T-helper 17 cell (primary cell): ENCODE measurements at regions not wholly inside any gene's neighbourhood (a gene's known extent, or its start where the extent isn't known, plus 50 kb on each side); places are given as distances from the start of the nearest gene placed in this dataset.

Experiments
- ATAC-seq: fragments of 150-1000 bp; cut with Tn5 transposase; 2 replicates; pipeline ENCODE4 v1.10.0; 2021; ENCODE audit warnings: mild to moderate bottlenecking, moderate library complexity
- DNase-seq, 3 donors: peaks; one replicate each; pipeline versions ENCODE4 v3.0.0 to v3.0.0-alpha.2; 2020 to 2021
- H3K9me3 ChIP-seq: one replicate; pipeline ENCODE4 v1.7.0; 2013; ENCODE audit warnings: low read length, mild to moderate bottlenecking; ENCODE audit not compliant: control insufficient read depth, poor library complexity, severe bottlenecking
- H3K27ac Mint-ChIP-seq: one replicate; pipeline ENCODE4 v1.8.0; 2022; ENCODE audit warnings: mild to moderate bottlenecking, moderate library complexity, mixed read lengths
- H3K27me3 Mint-ChIP-seq: one replicate; pipeline ENCODE4 v1.8.0; 2022; ENCODE audit warnings: mixed read lengths
- H3K36me3 Mint-ChIP-seq: one replicate; pipeline ENCODE4 v1.8.0; 2022; ENCODE audit warnings: low read depth, mixed read lengths
- H3K4me1 Mint-ChIP-seq: one replicate; pipeline ENCODE4 v1.8.0; 2022; ENCODE audit warnings: mild to moderate bottlenecking, mixed read lengths
- H3K4me3 Mint-ChIP-seq: one replicate; pipeline ENCODE4 v1.8.0; 2022; ENCODE audit warnings: mild to moderate bottlenecking, moderate library complexity, mixed read lengths

DNA sequence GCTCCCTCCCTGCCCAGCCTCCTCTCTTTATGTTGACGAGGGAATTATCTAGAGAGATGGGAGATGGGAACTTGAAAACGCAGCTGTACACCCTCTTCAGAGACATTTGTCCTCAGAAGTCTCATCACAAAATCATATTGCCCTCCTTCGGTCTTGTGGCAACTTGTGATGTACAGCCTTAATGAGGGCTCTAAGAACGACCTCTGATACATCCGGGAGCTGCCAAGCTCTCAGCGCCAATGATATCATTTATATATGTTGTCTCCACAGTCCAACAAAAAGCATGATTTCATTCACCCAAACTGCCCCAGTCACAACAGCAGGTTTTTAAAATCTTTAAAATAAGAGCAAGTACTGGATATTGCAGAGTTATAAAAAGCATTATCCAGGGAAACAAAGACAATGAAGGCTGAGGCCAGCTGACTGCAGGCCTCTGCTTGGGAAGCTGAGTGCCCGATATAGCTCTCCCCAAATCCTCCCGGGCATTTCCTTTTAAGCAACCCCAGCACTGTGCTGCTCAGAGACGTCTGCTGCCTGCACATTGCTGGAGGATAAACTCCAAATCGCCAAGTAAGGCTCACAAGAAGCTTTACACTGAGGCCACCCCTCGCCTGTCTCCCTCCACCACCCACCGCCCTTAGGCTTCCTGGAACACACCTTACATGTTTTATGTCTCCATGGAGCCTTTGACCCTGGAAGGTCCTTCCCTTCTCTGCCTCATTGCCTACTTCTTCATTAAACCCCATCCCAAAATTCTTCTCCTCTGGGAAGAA lies 236.1 kb downstream of the C1orf94 start:
- Mint-ChIP-seq H3K36me3 (no peaks in the 10 kb centered on the region), H3K4me3 (no peak overlapping the region), H3K27me3 (peaks cover 40% of the 10 kb centered on the region), H3K4me1 (no peaks in the 10 kb centered on the region), H3K27ac (no peak overlapping the region)
- ATAC-seq, result no peak
- no peaks in the 10 kb centered on the region for H3K9me3 ChIP-seq
- DNase-seq, result no peak

DNA sequence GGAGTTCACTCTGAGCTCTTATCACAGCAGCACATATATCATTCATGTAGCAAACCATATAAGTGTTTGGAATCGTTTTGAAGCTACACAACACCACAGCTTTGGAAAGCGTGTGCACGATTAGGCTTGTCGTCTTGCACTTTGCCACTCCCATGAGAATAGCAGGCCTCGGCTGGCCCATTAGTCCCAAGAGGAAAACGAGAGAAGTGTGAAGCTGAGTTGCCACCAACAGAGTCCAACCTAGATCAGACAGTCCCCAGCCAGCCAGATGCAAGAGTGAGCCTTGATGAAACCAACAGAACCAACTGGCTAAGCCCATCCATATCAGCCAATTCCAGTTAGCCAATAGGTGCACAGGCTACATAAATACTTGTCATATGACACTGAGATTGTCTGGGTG lies 238.4 kb downstream of the C1orf94 start:
- Mint-ChIP-seq H3K4me3 (no peak overlapping the region), H3K27ac (no peak overlapping the region), H3K36me3 (peaks cover 2% of the 10 kb centered on the region), H3K4me1 (no peaks in the 10 kb centered on the region), H3K27me3 (peaks cover 50% of the 10 kb centered on the region)
- ATAC-seq (no peak), DNase-seq (no peak)
- no peaks in the 10 kb centered on the region for H3K9me3 ChIP-seq

DNA sequence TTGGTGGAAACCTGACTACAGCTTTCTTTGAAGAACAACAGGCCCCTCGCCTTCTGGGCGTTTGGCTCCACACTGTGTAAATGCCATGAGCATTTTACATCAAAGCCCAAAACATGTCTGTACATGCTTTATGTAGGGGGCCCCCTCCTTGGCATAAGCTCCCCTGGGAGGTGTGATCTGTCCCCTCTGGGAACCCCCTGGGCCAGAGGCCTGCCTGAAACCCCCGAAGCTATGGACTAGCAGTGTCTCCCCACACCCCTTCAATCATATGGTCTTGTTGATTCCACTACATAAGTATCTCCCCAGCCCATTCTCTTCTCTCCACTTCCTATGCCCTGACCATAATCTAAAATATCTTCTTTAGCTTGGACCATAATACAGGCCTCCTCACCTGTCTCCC lies 241.5 kb downstream of the C1orf94 start:
- no peak overlapping the region for H3K4me3 Mint-ChIP-seq
- H3K27me3 Mint-ChIP-seq, result peaks cover 66% of the 10 kb centered on the region
- no peaks in the 10 kb centered on the region for H3K9me3 ChIP-seq
- peaks cover 2% of the 10 kb centered on the region for H3K36me3 Mint-ChIP-seq
- DNase-seq (no peak), ATAC-seq (no peak)
- no peak overlapping the region for H3K27ac Mint-ChIP-seq
- no peaks in the 10 kb centered on the region for H3K4me1 Mint-ChIP-seq

DNA sequence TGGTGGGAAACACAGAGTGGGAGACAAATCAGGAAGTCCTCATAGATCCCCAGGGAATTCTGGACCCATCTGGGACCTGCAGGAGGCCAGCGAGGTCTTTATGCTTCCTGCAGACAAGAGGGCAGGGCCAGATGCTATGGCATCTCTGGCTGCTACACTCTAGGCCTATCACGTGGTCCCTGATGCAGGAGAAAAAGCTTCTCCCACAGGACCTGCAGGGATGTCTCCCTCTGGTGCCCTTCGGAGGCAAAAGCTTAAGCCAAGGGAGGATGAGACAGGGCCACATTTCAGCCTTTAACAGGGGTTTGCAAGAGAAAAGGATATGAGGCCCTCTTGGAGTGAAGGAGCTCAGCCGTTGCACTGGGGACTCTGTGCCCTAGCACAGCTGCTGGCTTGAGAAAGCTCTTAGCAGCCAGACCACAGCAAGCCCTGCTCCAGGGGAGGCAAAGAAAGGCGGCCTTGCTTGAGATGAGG lies 243.0 kb downstream of the C1orf94 start:
- H3K9me3 ChIP-seq, result no peaks in the 10 kb centered on the region
- Mint-ChIP-seq H3K27me3 (peaks cover 78% of the 10 kb centered on the region), H3K27ac (no peak overlapping the region), H3K4me1 (no peaks in the 10 kb centered on the region), H3K36me3 (peaks cover 2% of the 10 kb centered on the region), H3K4me3 (no peak overlapping the region)
- no peak for ATAC-seq
- no peak for DNase-seq

DNA sequence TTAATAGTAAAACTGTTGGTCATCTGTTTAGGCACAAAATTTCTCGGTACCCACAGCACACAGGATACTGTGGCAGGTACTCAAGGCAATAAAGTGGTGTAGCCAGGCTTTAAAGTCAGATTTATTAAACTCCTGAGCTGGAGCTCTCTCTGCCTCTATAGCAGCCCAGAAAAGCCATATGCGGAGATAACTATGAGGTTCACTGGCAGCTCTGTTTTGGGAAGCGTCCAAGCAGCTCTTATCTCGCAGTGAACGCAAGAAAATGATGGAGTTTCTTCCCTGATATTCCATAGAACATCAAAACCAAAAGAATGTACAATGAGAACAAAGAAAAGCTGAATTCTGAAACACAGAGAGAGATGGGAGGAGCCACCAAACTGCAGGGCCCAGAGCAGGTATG lies 248.3 kb downstream of the C1orf94 start:
- no peak for ATAC-seq
- no peaks in the 10 kb centered on the region for H3K9me3 ChIP-seq
- Mint-ChIP-seq H3K27ac (no peak overlapping the region), H3K4me1 (no peaks in the 10 kb centered on the region), H3K4me3 (no peak overlapping the region), H3K36me3 (no peaks in the 10 kb centered on the region), H3K27me3 (peaks cover 39% of the 10 kb centered on the region)
- no peak for DNase-seq

DNA sequence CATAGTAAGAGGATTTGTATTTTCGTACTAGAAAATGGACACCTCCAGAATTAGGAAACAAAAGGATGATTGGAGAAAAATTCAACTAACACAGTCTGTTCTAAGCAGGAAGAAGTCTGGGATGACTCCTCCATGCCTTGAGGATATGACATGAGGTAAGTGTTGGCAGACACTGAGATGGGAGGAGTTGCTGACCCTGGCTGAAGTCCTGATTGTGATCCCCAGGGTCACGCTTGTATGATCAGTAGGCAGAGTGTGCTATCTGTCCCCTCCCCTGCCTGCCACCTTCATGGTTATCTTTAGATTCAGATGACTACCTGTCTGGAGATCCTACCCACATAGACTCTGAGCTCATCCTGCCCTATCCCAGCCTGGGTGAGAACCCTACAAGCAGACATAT lies 249.1 kb downstream of the C1orf94 start:
- DNase-seq (no peak), ATAC-seq (no peak)
- Mint-ChIP-seq H3K36me3 (no peaks in the 10 kb centered on the region), H3K4me3 (no peak overlapping the region), H3K27ac (no peak overlapping the region), H3K27me3 (peaks cover 43% of the 10 kb centered on the region), H3K4me1 (no peaks in the 10 kb centered on the region)
- no peaks in the 10 kb centered on the region for H3K9me3 ChIP-seq

DNA sequence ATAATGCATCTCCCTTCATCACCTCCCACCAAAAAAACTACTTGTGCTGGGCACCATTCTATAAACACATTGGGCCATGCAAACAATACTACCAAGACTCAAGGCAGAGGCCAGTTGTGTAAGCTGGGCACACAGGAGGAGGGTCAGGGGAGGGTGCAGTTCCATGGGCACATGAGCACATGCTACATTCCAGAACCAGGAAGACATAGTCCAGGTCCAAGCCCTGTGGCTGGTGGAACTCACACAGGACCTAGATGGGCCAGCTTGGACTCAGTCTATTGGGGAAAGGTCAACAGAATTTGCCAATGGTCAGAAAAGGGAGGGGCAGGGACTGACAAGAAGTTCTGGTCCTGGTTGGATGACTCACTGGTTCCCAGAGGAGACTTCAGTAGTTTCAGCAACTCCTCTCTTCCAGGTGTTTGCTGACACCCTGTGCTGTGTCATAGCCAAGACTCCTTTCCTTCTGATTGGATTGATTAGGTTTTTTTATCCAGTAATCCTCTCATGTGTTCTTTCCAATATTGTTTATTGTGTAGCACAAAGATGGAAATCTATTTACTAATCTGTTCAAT lies 249.7 kb downstream of the C1orf94 start:
- Mint-ChIP-seq H3K4me3 (no peak overlapping the region), H3K4me1 (no peaks in the 10 kb centered on the region), H3K27me3 (peaks cover 39% of the 10 kb centered on the region), H3K36me3 (no peaks in the 10 kb centered on the region), H3K27ac (no peak overlapping the region)
- DNase-seq (no peak), ATAC-seq (no peak)
- H3K9me3 ChIP-seq, result no peaks in the 10 kb centered on the region

- ATAC-seq, result no peak
- Mint-ChIP-seq H3K27me3 (peaks cover 32% of the 10 kb centered on the region), H3K27ac (no peak overlapping the region), H3K36me3 (no peaks in the 10 kb centered on the region), H3K4me1 (no peaks in the 10 kb centered on the region), H3K4me3 (no peak overlapping the region)
- no peaks in the 10 kb centered on the region for H3K9me3 ChIP-seq
- DNase-seq, result no peak
Measured at GRCh38 chr1:34427170-34427569, 250.5 kb downstream of the C1orf94 start.

- no peaks in the 10 kb centered on the region for H3K9me3 ChIP-seq
- H3K27ac Mint-ChIP-seq, result no peak overlapping the region
- peaks cover 29% of the 10 kb centered on the region for H3K27me3 Mint-ChIP-seq
- DNase-seq (no peak), ATAC-seq (no peak)
- H3K4me1 Mint-ChIP-seq, result no peaks in the 10 kb centered on the region
- no peak overlapping the region for H3K4me3 Mint-ChIP-seq
- H3K36me3 Mint-ChIP-seq, result no peaks in the 10 kb centered on the region
Measured at GRCh38 chr1:34433099-34433498, 256.4 kb downstream of the C1orf94 start.

DNA sequence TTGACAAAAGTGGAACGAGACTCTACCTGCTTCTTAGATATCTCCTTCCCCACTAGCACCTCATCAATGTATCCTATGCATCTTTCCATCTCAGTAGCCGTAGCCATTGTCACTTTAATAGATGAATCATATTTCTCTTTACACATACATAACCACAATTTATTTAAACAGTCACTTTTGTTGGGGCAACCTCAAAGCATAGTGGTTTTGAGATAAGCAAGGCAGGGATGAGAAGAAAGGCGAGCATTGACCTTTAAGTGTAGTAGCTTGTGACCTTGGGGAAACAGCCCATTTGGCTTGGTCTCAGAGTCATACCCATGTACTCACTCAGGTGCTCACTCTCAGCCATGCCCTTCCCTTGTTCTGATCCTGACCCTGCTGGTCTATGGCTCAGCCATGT lies 260.1 kb downstream of the C1orf94 start:
- Mint-ChIP-seq H3K27ac (no peak overlapping the region), H3K4me3 (no peak overlapping the region), H3K36me3 (no peaks in the 10 kb centered on the region), H3K27me3 (peaks cover 31% of the 10 kb centered on the region), H3K4me1 (no peaks in the 10 kb centered on the region)
- no peaks in the 10 kb centered on the region for H3K9me3 ChIP-seq
- ATAC-seq, result no peak
- DNase-seq, result no peak

GRCh38 chr1:34441259-34442069 lies 264.8 kb downstream of the C1orf94 start:
- peaks cover 42% of the 10 kb centered on the region for H3K27me3 Mint-ChIP-seq
- ATAC-seq, result no peak
- DNase-seq, result no peak
- no peak overlapping the region for H3K4me3 Mint-ChIP-seq
- no peaks in the 10 kb centered on the region for H3K9me3 ChIP-seq
- H3K36me3 Mint-ChIP-seq, result no peaks in the 10 kb centered on the region
- H3K27ac Mint-ChIP-seq, result no peak overlapping the region
- no peaks in the 10 kb centered on the region for H3K4me1 Mint-ChIP-seq

DNA sequence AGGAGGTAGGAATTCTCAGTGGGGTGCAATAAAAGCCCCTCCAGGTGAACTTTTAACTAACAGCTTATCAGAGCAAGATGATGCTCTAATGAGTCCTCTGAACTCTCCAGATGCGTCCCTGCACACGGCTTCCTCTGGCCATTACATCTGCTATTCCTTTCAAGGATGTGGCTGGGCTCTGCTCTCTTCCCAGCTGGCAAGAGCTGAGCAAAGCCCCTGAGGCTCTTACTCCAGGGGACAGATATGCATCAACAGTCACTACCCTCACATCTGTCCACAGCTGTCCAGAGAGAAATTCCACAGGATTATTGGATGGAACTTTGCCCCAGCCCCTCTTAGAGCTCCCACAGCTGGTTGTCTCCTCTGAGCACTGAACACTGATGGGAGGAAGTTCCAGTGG lies 267.8 kb downstream of the C1orf94 start:
- no peak overlapping the region for H3K27ac Mint-ChIP-seq
- no peaks in the 10 kb centered on the region for H3K4me1 Mint-ChIP-seq
- ATAC-seq (no peak), DNase-seq (no peak)
- H3K36me3 Mint-ChIP-seq, result no peaks in the 10 kb centered on the region
- no peak overlapping the region for H3K4me3 Mint-ChIP-seq
- H3K9me3 ChIP-seq, result no peaks in the 10 kb centered on the region
- peaks cover 31% of the 10 kb centered on the region for H3K27me3 Mint-ChIP-seq

DNA sequence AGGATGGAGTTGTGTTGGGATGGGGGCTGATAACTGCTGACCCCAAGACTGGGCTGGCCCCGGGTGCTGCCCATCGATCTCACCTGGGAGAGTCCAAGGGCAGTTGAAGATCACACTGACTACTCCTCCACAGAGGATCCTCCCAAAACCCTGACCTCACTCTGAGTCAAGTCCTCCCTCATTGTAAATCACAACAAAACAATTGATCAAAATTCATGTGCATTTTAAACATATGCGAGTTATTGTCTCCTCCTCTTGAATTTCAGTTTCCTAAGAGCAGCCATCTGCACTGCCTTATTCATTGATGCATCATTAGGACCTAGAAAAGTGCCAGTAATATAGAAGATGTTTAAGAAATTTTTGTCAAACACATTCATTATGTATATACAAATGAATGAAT lies 273.6 kb downstream of the C1orf94 start:
- H3K27ac Mint-ChIP-seq, result no peak overlapping the region
- H3K36me3 Mint-ChIP-seq, result no peaks in the 10 kb centered on the region
- no peak overlapping the region for H3K4me3 Mint-ChIP-seq
- H3K9me3 ChIP-seq, result no peaks in the 10 kb centered on the region
- ATAC-seq (no peak), DNase-seq (no peak)
- H3K4me1 Mint-ChIP-seq, result no peaks in the 10 kb centered on the region
- H3K27me3 Mint-ChIP-seq, result peaks cover 28% of the 10 kb centered on the region
